ENCODE measurements at regions not wholly inside any gene's neighbourhood (a gene's known extent, or its start where the extent isn't known, plus 50 kb on each side); places are given as distances from the start of the nearest gene placed in this dataset.

GRCh38 chr5:88404405-88404804 is 135.8 kb upstream of the TMEM161B start:
- FAIRE-seq: no peak
- Histone ChIP-seq H2AFZ (ENCODE audit: control insufficient read depth, low read depth, low read length) (no peak overlapping the region), H3K4me2 (ENCODE audit: control insufficient read depth, insufficient read depth) (no peak overlapping the region), H3K36me3 (ENCODE audit: control insufficient read depth in 2 of 2, insufficient read depth in 2 of 2, low read length in 1 of 2) (no peaks in the 10 kb centered on the region), H3K4me1 (ENCODE audit: control insufficient read depth, insufficient read depth, low read length) (no peaks in the 10 kb centered on the region), H4K20me1 (ENCODE audit: control insufficient read depth, insufficient read depth) (no peaks in the 10 kb centered on the region), H3K4me3 (no peak overlapping the region), H3K27me3 (replicated peaks in 1 of 2; ENCODE audit: control insufficient read depth in 2 of 2, insufficient read depth in 2 of 2, low read length in 1 of 2) (no peaks in the 10 kb centered on the region), H3K27ac (ENCODE audit: control insufficient read depth, insufficient read depth) (no peak overlapping the region), H3K9me3 (replicated peaks; ENCODE audit: control insufficient read depth, insufficient read depth, low read length) (no peaks in the 10 kb centered on the region), H3K79me2 (ENCODE audit: control insufficient read depth, insufficient read depth, low read length) (no peaks in the 10 kb centered on the region), H3K9ac (ENCODE audit: control insufficient read depth, insufficient read depth, low read length) (no peak overlapping the region)
- intact Hi-C loops (cut with micrococcal nuclease; ENCODE audit: unreplicated experiment) (no loop called here), in situ Hi-C loops (cut with MboI) (no loop called here)
- ChIA-PET POLR2A (no interaction called here), SMC1A (ENCODE audit: uncharacterized antibody, unreplicated experiment) (interaction anchor here (1.2 to 1.3 kb wide), 2 partner anchors 11 to 26 kb away, joined by 3 to 4 read pairs; no protein-coding TSS in a partner anchor), RAD21 (ENCODE audit: unreplicated experiment) (no interaction called here), CTCF (no interaction called here)
- no peak for DNase-seq (ENCODE audit: low read depth, low spot score)
- no TSS peak for BruUV-seq (replicated peaks)
- 26% methylated on average over 2 of the region's 2 CpGs for WGBS (ENCODE audit: insufficient coverage, insufficient replicate concordance, low lambda C conversion rate, missing lambda C conversion rate)
- no peak for ATAC-seq
- TF ChIP-seq MTA2 (IDR thresholded peaks at IDR 0.05; ENCODE audit: low read depth): no peak
- TF ChIP-seq RAD21 (IDR thresholded peaks at IDR 0.05; ENCODE audit: insufficient read depth, low read depth, low read length): no peak
- no peak for TF ChIP-seq BACH1 (IDR thresholded peaks at IDR 0.05; ENCODE audit: borderline replicate concordance)
- no peak for TF ChIP-seq JUND (IDR thresholded peaks at IDR 0.05; ENCODE audit: low read depth, low read length)
- no peak for TF ChIP-seq IKZF2 (IDR thresholded peaks at IDR 0.05)

DNA sequence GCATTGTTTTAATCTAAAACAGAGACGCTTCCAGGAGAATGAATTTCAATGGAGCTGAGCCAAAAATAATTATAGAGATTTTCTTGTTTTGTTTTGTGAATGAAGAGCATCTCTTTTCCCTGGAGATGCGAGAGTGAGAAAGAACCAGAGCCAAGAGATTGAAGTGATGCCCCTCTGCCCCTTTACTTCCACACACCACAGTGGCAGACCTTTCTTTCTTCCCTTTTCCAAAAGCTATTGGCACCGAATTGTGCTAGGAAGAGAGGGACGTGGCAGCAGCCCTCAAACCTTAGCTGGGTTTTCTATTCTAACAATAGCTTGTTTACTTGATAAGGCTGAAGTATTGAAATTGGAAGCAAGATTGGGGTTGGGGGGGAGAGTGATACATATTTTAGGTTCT is 133.0 kb upstream of the TMEM161B start:
- SMC1A ChIA-PET (ENCODE audit: uncharacterized antibody, unreplicated experiment): interaction anchor here (0.8 to 1.1 kb wide), 3 partner anchors 14 to 665 kb away, joined by 3 to 4 read pairs (median 3); no protein-coding TSS in a partner anchor
- H3K4me1 ChIP-seq (ENCODE audit: control insufficient read depth, insufficient read depth, low read length): no peaks in the 10 kb centered on the region
- in situ Hi-C loops (cut with MboI): no loop called here
- intact Hi-C loops (cut with micrococcal nuclease; ENCODE audit: unreplicated experiment): no loop called here
- H3K27ac ChIP-seq (ENCODE audit: control insufficient read depth, insufficient read depth): no peak overlapping the region
- TF ChIP-seq MTA2 (IDR thresholded peaks at IDR 0.05; ENCODE audit: low read depth) (no peak), ZNF24 (IDR thresholded peaks at IDR 0.05) (no peak), CTCF (IDR thresholded peaks at IDR 0.05 in 2 of 3, conservative IDR thresholded peaks at IDR 0.05 in 1 of 3; ENCODE audit: control insufficient read depth in 2 of 3, extremely low read depth in 1 of 3, insufficient read depth in 1 of 3, low read depth in 3 of 3, low read length in 3 of 3) (no peak), HDAC6 (IDR thresholded peaks at IDR 0.05; ENCODE audit: unreplicated experiment) (no peak), CHD1 (IDR thresholded peaks at IDR 0.05; ENCODE audit: low read depth, low read length) (no peak), POLR2AphosphoS2 (IDR thresholded peaks at IDR 0.05; ENCODE audit: low read depth, low read length) (no peak)
- TF ChIP-seq, protein P1, sequence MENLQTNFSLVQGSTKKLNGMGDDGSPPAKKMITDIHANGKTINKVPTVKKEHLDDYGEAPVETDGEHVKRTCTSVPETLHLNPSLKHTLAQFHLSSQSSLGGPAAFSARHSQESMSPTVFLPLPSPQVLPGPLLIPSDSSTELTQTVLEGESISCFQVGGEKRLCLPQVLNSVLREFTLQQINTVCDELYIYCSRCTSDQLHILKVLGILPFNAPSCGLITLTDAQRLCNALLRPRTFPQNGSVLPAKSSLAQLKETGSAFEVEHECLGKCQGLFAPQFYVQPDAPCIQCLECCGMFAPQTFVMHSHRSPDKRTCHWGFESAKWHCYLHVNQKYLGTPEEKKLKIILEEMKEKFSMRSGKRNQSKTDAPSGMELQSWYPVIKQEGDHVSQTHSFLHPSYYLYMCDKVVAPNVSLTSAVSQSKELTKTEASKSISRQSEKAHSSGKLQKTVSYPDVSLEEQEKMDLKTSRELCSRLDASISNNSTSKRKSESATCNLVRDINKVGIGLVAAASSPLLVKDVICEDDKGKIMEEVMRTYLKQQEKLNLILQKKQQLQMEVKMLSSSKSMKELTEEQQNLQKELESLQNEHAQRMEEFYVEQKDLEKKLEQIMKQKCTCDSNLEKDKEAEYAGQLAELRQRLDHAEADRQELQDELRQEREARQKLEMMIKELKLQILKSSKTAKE (IDR thresholded peaks at IDR 0.05; ENCODE audit: low read depth, poor library complexity, severe bottlenecking): no peak
- no peak overlapping the region for H2AFZ ChIP-seq (ENCODE audit: control insufficient read depth, low read depth, low read length)
- no peak overlapping the region for H3K4me3 ChIP-seq
- 21% methylated on average over 3 of the region's 4 CpGs for WGBS (ENCODE audit: insufficient coverage, insufficient replicate concordance, low lambda C conversion rate, missing lambda C conversion rate)
- no peak overlapping the region for H3K4me2 ChIP-seq (ENCODE audit: control insufficient read depth, insufficient read depth)
- RAD21 ChIA-PET (ENCODE audit: unreplicated experiment): no interaction called here
- H3K9ac ChIP-seq (ENCODE audit: control insufficient read depth, insufficient read depth, low read length): no peak overlapping the region
- FAIRE-seq: no peak
- POLR2A ChIA-PET: no interaction called here
- H3K9me3 ChIP-seq (replicated peaks; ENCODE audit: control insufficient read depth, insufficient read depth, low read length): no peaks in the 10 kb centered on the region
- no peak for DNase-seq (ENCODE audit: low read depth, low spot score)
- no peaks in the 10 kb centered on the region for H4K20me1 ChIP-seq (ENCODE audit: control insufficient read depth, insufficient read depth)
- no peak for ATAC-seq
- no peaks in the 10 kb centered on the region for H3K79me2 ChIP-seq (ENCODE audit: control insufficient read depth, insufficient read depth, low read length)
- BruUV-seq (replicated peaks): no TSS peak
- H3K27me3 ChIP-seq (replicated peaks in 1 of 2; ENCODE audit: control insufficient read depth in 2 of 2, insufficient read depth in 2 of 2, low read length in 1 of 2): no peaks in the 10 kb centered on the region
- CTCF ChIA-PET: interaction anchor here (0.9 kb wide), 1 partner anchor 13 kb away, joined by 3 read pairs; no protein-coding TSS in a partner anchor
- no peaks in the 10 kb centered on the region for H3K36me3 ChIP-seq (ENCODE audit: control insufficient read depth in 2 of 2, insufficient read depth in 2 of 2, low read length in 1 of 2)

Measured in GM12878 (cell line).